ENCODE measurements at regions not wholly inside any gene's neighbourhood (a gene's known extent, or its start where the extent isn't known, plus 50 kb on each side); places are given as distances from the start of the nearest gene placed in this dataset.
"Not testable (repeated sequence)": the region's sequence is repeated elsewhere in the genome, so short reads cannot be mapped to it uniquely, and the experiment has no call there.

GRCh38 chr9:38127271-38127839, 58.3 kb upstream of the SHB start:
- H2AFZ ChIP-seq: no peak overlapping the region
- H3K9ac ChIP-seq: no peak overlapping the region
- H3K27ac ChIP-seq: no peak overlapping the region
- H3K4me3 ChIP-seq (ENCODE audit: low read depth, low read length): no peak overlapping the region
- H3K9me3 ChIP-seq (ENCODE audit: control insufficient read depth, low read length): no peaks in the 10 kb centered on the region
- H3K27me3 ChIP-seq (ENCODE audit: control insufficient read depth, insufficient read depth, low read length): no peaks in the 10 kb centered on the region
- no peaks in the 10 kb centered on the region for H3K36me3 ChIP-seq (ENCODE audit: control insufficient read depth, insufficient read depth, low read length)
- TF ChIP-seq CTCF (IDR thresholded peaks at IDR 0.05): no peak
- no peaks in the 10 kb centered on the region for H3K79me2 ChIP-seq
- no peak overlapping the region for H3K4me2 ChIP-seq (ENCODE audit: low read length)
- no peaks in the 10 kb centered on the region for H3K4me1 ChIP-seq

GRCh38 chr9:38126730-38127129, 57.7 kb upstream of the SHB start:
- no peak overlapping the region for H3K27ac ChIP-seq
- H3K4me2 ChIP-seq (ENCODE audit: low read length): no peak overlapping the region
- no peaks in the 10 kb centered on the region for H3K27me3 ChIP-seq (ENCODE audit: control insufficient read depth, insufficient read depth, low read length)
- H3K36me3 ChIP-seq (ENCODE audit: control insufficient read depth, insufficient read depth, low read length): no peaks in the 10 kb centered on the region
- H3K79me2 ChIP-seq: no peaks in the 10 kb centered on the region
- H3K4me3 ChIP-seq (ENCODE audit: low read depth, low read length): no peak overlapping the region
- H3K9me3 ChIP-seq (ENCODE audit: control insufficient read depth, low read length): no peaks in the 10 kb centered on the region
- H3K4me1 ChIP-seq: no peaks in the 10 kb centered on the region
- no peak for TF ChIP-seq CTCF (IDR thresholded peaks at IDR 0.05)
- H3K9ac ChIP-seq: no peak overlapping the region
- H2AFZ ChIP-seq: no peak overlapping the region

- Histone ChIP-seq H3K27me3 (ENCODE audit: control insufficient read depth, insufficient read depth, low read length) (no peaks in the 10 kb centered on the region), H3K36me3 (ENCODE audit: control insufficient read depth, insufficient read depth, low read length) (no peaks in the 10 kb centered on the region), H3K79me2 (no peaks in the 10 kb centered on the region), H3K9ac (no peak overlapping the region), H2AFZ (no peak overlapping the region), H3K9me3 (ENCODE audit: control insufficient read depth, low read length) (no peaks in the 10 kb centered on the region), H3K4me3 (ENCODE audit: low read depth, low read length) (no peak overlapping the region), H3K4me1 (no peaks in the 10 kb centered on the region), H3K4me2 (ENCODE audit: low read length) (no peak overlapping the region), H3K27ac (no peak overlapping the region)
- TF ChIP-seq CTCF (IDR thresholded peaks at IDR 0.05): no peak
Measured at GRCh38 chr9:38125889-38126288, 56.9 kb upstream of the SHB start.

GRCh38 chr9:38123359-38123758, 54.3 kb upstream of the SHB start:
- H3K9ac ChIP-seq; H3K4me1 ChIP-seq; H3K9me3 ChIP-seq (ENCODE audit: control insufficient read depth, low read length); H3K27ac ChIP-seq; H3K27me3 ChIP-seq (ENCODE audit: control insufficient read depth, insufficient read depth, low read length); H3K79me2 ChIP-seq; H3K4me2 ChIP-seq (ENCODE audit: low read length); H3K36me3 ChIP-seq (ENCODE audit: control insufficient read depth, insufficient read depth, low read length); H2AFZ ChIP-seq; H3K4me3 ChIP-seq (ENCODE audit: low read depth, low read length): not testable (repeated sequence)

- no peak overlapping the region for H2AFZ ChIP-seq
- H3K79me2 ChIP-seq: no peaks in the 10 kb centered on the region
- no peak overlapping the region for H3K27ac ChIP-seq
- no peaks in the 10 kb centered on the region for H3K36me3 ChIP-seq (ENCODE audit: control insufficient read depth, insufficient read depth, low read length)
- no peak overlapping the region for H3K9ac ChIP-seq
- no peak for TF ChIP-seq CTCF (IDR thresholded peaks at IDR 0.05)
- H3K4me3 ChIP-seq (ENCODE audit: low read depth, low read length): no peak overlapping the region
- no peaks in the 10 kb centered on the region for H3K4me1 ChIP-seq
- H3K9me3 ChIP-seq (ENCODE audit: control insufficient read depth, low read length): no peaks in the 10 kb centered on the region
- no peak overlapping the region for H3K4me2 ChIP-seq (ENCODE audit: low read length)
- no peaks in the 10 kb centered on the region for H3K27me3 ChIP-seq (ENCODE audit: control insufficient read depth, insufficient read depth, low read length)
Measured at GRCh38 chr9:38120961-38121360, 51.9 kb upstream of the SHB start.
